H9 (cell line): ENCODE measurements at regions not wholly inside any gene's neighbourhood (a gene's known extent, or its start where the extent isn't known, plus 50 kb on each side); places are given as distances from the start of the nearest gene placed in this dataset.

Experiments
- DNase-seq: peaks from one replicate; pipeline ENCODE4 v3.0.0-alpha.2; 2017
- H2AFZ ChIP-seq: one replicate; pipeline ENCODE4 v1.6.1; 2013; ENCODE audit warnings: mild to moderate bottlenecking, low read length, control low read depth, moderate library complexity
- H2AK5ac ChIP-seq: 2 replicates; pipeline ENCODE4 v1.6.1; 2013; ENCODE audit warnings: low read length, control low read depth, mixed read lengths; ENCODE audit not compliant: insufficient read length
- H2BK120ac ChIP-seq: one replicate; pipeline ENCODE4 v1.6.1; 2013; ENCODE audit warnings: low read depth, mild to moderate bottlenecking, low read length, control low read depth, inconsistent platforms; ENCODE audit not compliant: poor library complexity, severe bottlenecking
- H2BK12ac ChIP-seq: 2 replicates; pipeline ENCODE4 v1.6.1; 2013; ENCODE audit warnings: low read length, control low read depth, mixed read lengths, low read depth; ENCODE audit not compliant: insufficient read length
- H2BK15ac ChIP-seq: 2 replicates; pipeline ENCODE4 v1.6.1; 2013; ENCODE audit warnings: low read depth, low read length, control low read depth
- H2BK20ac ChIP-seq: one replicate; pipeline ENCODE4 v1.6.1; 2013; ENCODE audit warnings: low read depth, mild to moderate bottlenecking, low read length, control low read depth, inconsistent platforms; ENCODE audit not compliant: poor library complexity, severe bottlenecking
- H2BK5ac ChIP-seq: 2 replicates; pipeline ENCODE4 v1.6.1; 2013; ENCODE audit warnings: low read length, control low read depth, mixed read lengths; ENCODE audit not compliant: insufficient read length
- H3K14ac ChIP-seq: 2 replicates; pipeline ENCODE4 v1.6.1; 2013; ENCODE audit warnings: low read length, control low read depth; ENCODE audit not compliant: insufficient read depth
- H3K18ac ChIP-seq: 2 replicates; pipeline ENCODE4 v1.6.1; 2013; ENCODE audit warnings: low read depth, mild to moderate bottlenecking, mixed read lengths, low read length, control low read depth; ENCODE audit not compliant: insufficient read length
- H3K23ac ChIP-seq: 2 replicates; pipeline ENCODE4 v1.6.1; 2013; ENCODE audit warnings: low read length, control low read depth, mixed read lengths, low read depth; ENCODE audit not compliant: insufficient read length
- H3K23me2 ChIP-seq: 2 replicates; pipeline ENCODE4 v1.6.1; 2013; ENCODE audit warnings: low read depth, mild to moderate bottlenecking, mixed read lengths, low read length, control low read depth; ENCODE audit not compliant: insufficient read length, poor library complexity, severe bottlenecking
- H3K27ac ChIP-seq: 2 replicates; pipeline ENCODE4 v1.5.1; 2013; ENCODE audit warnings: low read length, control low read depth, mixed read lengths, low read depth; ENCODE audit not compliant: insufficient read length
- H3K27me3 ChIP-seq: 2 replicates; pipeline ENCODE4 v1.6.1; 2013; ENCODE audit warnings: low read length, control low read depth, inconsistent platforms; ENCODE audit not compliant: insufficient read depth
- H3K4ac ChIP-seq: 2 replicates; pipeline ENCODE4 v1.6.1; 2013; ENCODE audit warnings: low read depth, mild to moderate bottlenecking, control low read depth, inconsistent platforms, low read length, moderate library complexity
- H3K4me1 ChIP-seq: 2 replicates; pipeline ENCODE4 v1.6.1; 2013; ENCODE audit warnings: low read length, control low read depth, inconsistent platforms; ENCODE audit not compliant: insufficient read depth
- H3K4me2 ChIP-seq: 2 replicates; pipeline ENCODE4 v1.6.1; 2013; ENCODE audit warnings: low read length, control low read depth, mixed read lengths; ENCODE audit not compliant: insufficient read length, insufficient read depth
- H3K56ac ChIP-seq: 2 replicates; pipeline ENCODE4 v1.6.1; 2013; ENCODE audit warnings: low read depth, mild to moderate bottlenecking, mixed read lengths, low read length, control low read depth; ENCODE audit not compliant: insufficient read length
- H3K79me1 ChIP-seq: 2 replicates; pipeline ENCODE4 v1.6.1; 2013; ENCODE audit warnings: low read depth, mild to moderate bottlenecking, moderate library complexity, low read length, control low read depth, inconsistent platforms; ENCODE audit not compliant: insufficient read depth, poor library complexity, severe bottlenecking
- H3K79me2 ChIP-seq: 2 replicates; pipeline ENCODE4 v1.6.1; 2013; ENCODE audit warnings: low read length, control low read depth, inconsistent platforms; ENCODE audit not compliant: insufficient read depth
- H3K9ac ChIP-seq: 2 replicates; pipeline ENCODE4 v1.6.1; 2013; ENCODE audit warnings: low read length, control low read depth, mixed read lengths; ENCODE audit not compliant: insufficient read length; ENCODE audit errors: extremely low read depth
- H3K9me3 ChIP-seq: one replicate; pipeline ENCODE4 v1.6.1; 2013; ENCODE audit warnings: low read depth, low read length, inconsistent platforms; ENCODE audit not compliant: control insufficient read depth
- H3T11ph ChIP-seq: one replicate; pipeline ENCODE4 v1.6.1; 2013; ENCODE audit warnings: mild to moderate bottlenecking, low read length, control low read depth, inconsistent platforms
- H4K20me1 ChIP-seq: one replicate; pipeline ENCODE4 v1.6.1; 2013; ENCODE audit not compliant: control insufficient read depth, insufficient read length, insufficient read depth
- H4K5ac ChIP-seq: 2 replicates; pipeline ENCODE4 v1.6.1; 2013; ENCODE audit warnings: low read depth, mild to moderate bottlenecking, mixed read lengths, low read length, control low read depth; ENCODE audit not compliant: insufficient read length
- H4K8ac ChIP-seq: replicated peaks from 2 replicates; pipeline ENCODE4 v1.6.1; 2013; ENCODE audit warnings: low read length, control low read depth, mixed read lengths, low read depth; ENCODE audit not compliant: insufficient read length
- H4K91ac ChIP-seq: 2 replicates; pipeline ENCODE4 v1.6.1; 2013; ENCODE audit warnings: low read depth, mild to moderate bottlenecking, moderate library complexity, mixed read lengths, low read length, control low read depth; ENCODE audit not compliant: insufficient read length
- H3K27ac Mint-ChIP-seq, 3 experiments: 2 replicates in 2 of 3; 3 replicates in 1 of 3; pipeline ENCODE4 v1.8.0; 2020 to 2021; ENCODE audit warnings: mixed read lengths in 3 of 3, mild to moderate bottlenecking in 1 of 3, moderate library complexity in 1 of 3
- H3K27me3 Mint-ChIP-seq: 2 replicates; pipeline ENCODE4 v1.8.0; 2021; ENCODE audit warnings: low read depth, mild to moderate bottlenecking, moderate library complexity, mixed read lengths
- H3K36me3 Mint-ChIP-seq, 3 experiments: 2 replicates in 2 of 3; 3 replicates in 1 of 3; pipeline ENCODE4 v1.8.0; 2020 to 2021; ENCODE audit warnings: low read depth in 3 of 3, mixed read lengths in 3 of 3; ENCODE audit not compliant: insufficient read depth in 1 of 3
- H3K4me1 Mint-ChIP-seq, 2 experiments: 2 replicates each; pipeline ENCODE4 v1.8.0; 2020; ENCODE audit warnings: mixed read lengths in 2 of 2
- H3K4me3 Mint-ChIP-seq, 2 experiments: 2 replicates in 1 of 2; 3 replicates in 1 of 2; pipeline ENCODE4 v1.8.0; 2020 to 2021; ENCODE audit warnings: mild to moderate bottlenecking in 2 of 2, mixed read lengths in 2 of 2, moderate library complexity in 1 of 2
- H3K9me3 Mint-ChIP-seq, 2 experiments: 2 replicates in 1 of 2; 3 replicates in 1 of 2; pipeline ENCODE4 v1.8.0; 2020; ENCODE audit warnings: mild to moderate bottlenecking in 2 of 2, mixed read lengths in 2 of 2, moderate library complexity in 1 of 2
- WGBS: extraction: QIAGEN DNeasy Blood & Tissue Kit; methylation state at CpG from one replicate; pipeline ENCODE4 v1.1.7; 2013; ENCODE audit warnings: missing lambda C conversion rate, low lambda C conversion rate, mixed read lengths; ENCODE audit not compliant: insufficient read length; ENCODE audit errors: extremely low coverage; 5-methylcytosine and 5-hydroxymethylcytosine counted together
- TF ChIP-seq, protein P1 (sequence below): fragments of 200-600 bp; sonication (generic); conservative IDR thresholded peaks from 3 replicates; pipeline ENCODE4 v1.8.0; 2021; ENCODE audit warnings: antibody characterized with exemption, mild to moderate bottlenecking

DNA sequence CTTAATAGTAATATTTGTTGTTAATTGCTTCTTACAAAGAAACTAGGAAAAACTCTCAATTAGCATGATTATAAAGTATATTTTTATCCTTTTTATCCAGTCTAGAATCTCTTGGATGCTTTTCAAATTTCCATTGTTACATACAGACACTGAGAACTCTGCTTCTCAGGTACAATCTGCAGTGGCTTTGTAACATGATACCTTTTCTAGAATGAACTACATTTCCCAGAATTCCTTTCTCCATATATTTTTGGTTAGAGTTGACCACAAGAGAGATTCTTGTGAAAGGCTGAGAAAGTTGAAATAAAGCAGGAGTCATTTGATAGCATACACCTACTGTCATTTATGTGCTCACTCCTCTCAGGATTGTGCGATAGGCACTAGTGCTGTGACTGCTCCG, 148.6 kb downstream of the SLITRK6 start:
- Histone ChIP-seq H4K5ac (no peak overlapping the region), H2BK120ac (no peak overlapping the region), H3K27me3 (no peaks in the 10 kb centered on the region), H2BK5ac (no peak overlapping the region), H3K27ac (no peak overlapping the region), H2BK12ac (no peak overlapping the region), H2AK5ac (no peak overlapping the region), H3K18ac (no peak overlapping the region), H3K9ac (no peak overlapping the region), H2AFZ (no peak overlapping the region), H2BK20ac (no peak overlapping the region), H2BK15ac (no peak overlapping the region), H3K79me2 (no peaks in the 10 kb centered on the region), H4K91ac (no peak overlapping the region), H3K14ac (no peak overlapping the region), H3K56ac (no peak overlapping the region), H3K4me2 (no peak overlapping the region), H4K20me1 (no peaks in the 10 kb centered on the region), H4K8ac (no peak overlapping the region), H3K23ac (no peak overlapping the region), H3K9me3 (no peaks in the 10 kb centered on the region), H3K23me2 (no peaks in the 10 kb centered on the region), H3K4ac (no peak overlapping the region), H3T11ph (no peak overlapping the region), H3K4me1 (no peaks in the 10 kb centered on the region), H3K79me1 (no peaks in the 10 kb centered on the region)
- Mint-ChIP-seq H3K36me3 (no peaks in the 10 kb centered on the region), H3K4me3 (no peak overlapping the region), H3K9me3 (no peaks in the 10 kb centered on the region), H3K27me3 (no peaks in the 10 kb centered on the region), H3K4me1 (peaks cover 0 to 5% of the 10 kb centered on the region in 2 experiments; a peak in 1 of 4 replicates), H3K27ac (no peak overlapping the region)
- no peak for DNase-seq
- no CpG with 5 or more reads among the region's 2 CpGs for WGBS
- TF ChIP-seq, protein P1, sequence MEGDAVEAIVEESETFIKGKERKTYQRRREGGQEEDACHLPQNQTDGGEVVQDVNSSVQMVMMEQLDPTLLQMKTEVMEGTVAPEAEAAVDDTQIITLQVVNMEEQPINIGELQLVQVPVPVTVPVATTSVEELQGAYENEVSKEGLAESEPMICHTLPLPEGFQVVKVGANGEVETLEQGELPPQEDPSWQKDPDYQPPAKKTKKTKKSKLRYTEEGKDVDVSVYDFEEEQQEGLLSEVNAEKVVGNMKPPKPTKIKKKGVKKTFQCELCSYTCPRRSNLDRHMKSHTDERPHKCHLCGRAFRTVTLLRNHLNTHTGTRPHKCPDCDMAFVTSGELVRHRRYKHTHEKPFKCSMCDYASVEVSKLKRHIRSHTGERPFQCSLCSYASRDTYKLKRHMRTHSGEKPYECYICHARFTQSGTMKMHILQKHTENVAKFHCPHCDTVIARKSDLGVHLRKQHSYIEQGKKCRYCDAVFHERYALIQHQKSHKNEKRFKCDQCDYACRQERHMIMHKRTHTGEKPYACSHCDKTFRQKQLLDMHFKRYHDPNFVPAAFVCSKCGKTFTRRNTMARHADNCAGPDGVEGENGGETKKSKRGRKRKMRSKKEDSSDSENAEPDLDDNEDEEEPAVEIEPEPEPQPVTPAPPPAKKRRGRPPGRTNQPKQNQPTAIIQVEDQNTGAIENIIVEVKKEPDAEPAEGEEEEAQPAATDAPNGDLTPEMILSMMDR = no peak
